GM19463 (cell line): ENCODE measurements at regions not wholly inside any gene's neighbourhood (a gene's known extent, or its start where the extent isn't known, plus 50 kb on each side); places are given as distances from the start of the nearest gene placed in this dataset.

Experiments used
- ATAC-seq: cut with Tn5 transposase; IDR thresholded peaks from one replicate; pipeline ENCODE4 v1.9.1; 2021; ENCODE audit warnings: mild to moderate bottlenecking, moderate library complexity; ENCODE audit not compliant: unreplicated experiment

GRCh38 chr7:54955296-54955695 is 63.5 kb upstream of the EGFR start:
- no peak for ATAC-seq

DNA sequence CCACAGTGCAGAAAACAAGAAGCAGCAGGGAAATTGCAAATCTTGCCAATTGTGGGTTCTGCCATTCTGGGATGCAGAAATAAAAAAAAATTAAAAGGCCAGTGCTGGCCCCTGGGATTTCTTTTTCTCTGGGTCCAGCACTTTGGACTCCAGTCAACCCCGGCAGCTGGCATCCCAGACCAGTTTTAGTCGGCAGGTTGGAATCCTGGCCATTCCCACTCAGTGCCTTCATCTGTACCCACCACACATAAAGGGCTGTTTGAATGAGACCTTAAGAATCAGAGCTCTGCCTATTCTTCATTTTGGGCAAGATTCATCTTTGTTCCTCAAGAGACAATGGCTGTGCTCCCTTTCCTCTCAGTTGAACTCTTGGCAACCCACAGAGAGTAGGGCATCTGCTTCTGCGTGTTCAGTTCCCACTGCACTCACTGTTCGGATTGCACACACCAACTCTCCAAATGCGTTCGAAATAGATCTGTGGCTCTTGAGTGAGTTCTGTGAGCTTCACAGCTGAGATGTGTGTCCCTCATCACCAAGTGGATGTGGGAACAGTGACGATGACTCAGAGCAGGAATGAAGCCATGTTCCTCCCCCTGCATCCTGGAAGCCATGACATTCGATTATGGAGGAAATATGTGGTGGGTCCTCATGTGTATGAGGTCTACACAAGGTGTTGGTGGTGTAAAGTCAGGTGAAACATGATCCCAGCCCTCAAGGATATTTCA is 63.0 kb upstream of the EGFR start:
- no peak for ATAC-seq

DNA sequence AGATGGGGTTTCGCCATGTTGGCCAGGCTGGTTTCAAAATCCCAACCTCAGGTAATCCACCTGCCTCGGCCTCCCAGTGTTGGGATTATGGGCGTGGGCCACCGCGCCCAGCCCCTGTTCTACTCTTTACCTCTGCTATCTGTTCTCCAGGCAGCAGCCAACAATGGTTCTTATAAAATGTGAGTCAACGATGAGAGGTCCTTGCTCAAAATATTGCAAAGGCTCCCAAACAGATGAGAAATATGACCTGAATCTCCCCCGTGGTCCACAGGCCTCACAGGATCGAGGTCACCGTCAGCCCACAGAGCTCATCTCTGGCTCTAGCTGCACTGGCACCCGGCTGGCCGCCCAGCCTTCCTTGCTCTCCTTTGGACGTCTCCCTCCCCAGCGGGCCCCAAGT is 62.0 kb upstream of the EGFR start:
- no peak for ATAC-seq

- no peak for ATAC-seq
Measured at GRCh38 chr7:54960517-54960916, 58.3 kb upstream of the EGFR start.

- no peak for ATAC-seq
Measured at GRCh38 chr7:54961391-54961790, 57.4 kb upstream of the EGFR start.

- no peak for ATAC-seq
Measured at GRCh38 chr7:54963155-54963554, 55.7 kb upstream of the EGFR start.

DNA sequence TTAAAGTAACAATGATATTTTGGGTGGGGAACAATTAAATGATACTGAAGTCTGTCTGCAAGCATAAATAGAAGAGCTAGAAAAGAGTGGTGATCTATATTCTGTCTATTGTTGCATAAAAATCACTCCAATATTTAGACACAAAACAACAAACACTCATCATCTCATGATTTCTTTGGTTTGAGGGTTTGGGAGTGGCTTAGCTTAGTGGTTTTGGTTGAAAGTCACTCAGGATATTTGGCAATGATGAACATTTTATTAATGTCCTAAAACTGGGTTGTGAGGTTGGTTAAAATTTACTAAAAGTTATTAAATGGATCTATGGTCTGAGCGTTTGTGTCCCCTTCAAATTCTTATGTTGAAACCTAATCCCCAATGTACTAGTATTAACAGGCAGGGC is 54.7 kb upstream of the EGFR start:
- ATAC-seq, result no peak

GRCh38 chr7:54967377-54967776 is 51.4 kb upstream of the EGFR start:
- no peak for ATAC-seq

GRCh38 chr7:54968018-54968417 is 50.8 kb upstream of the EGFR start:
- no peak for ATAC-seq
